HFFc6 (cell line): ENCODE measurements at regions not wholly inside any gene's neighbourhood (a gene's known extent, or its start where the extent isn't known, plus 50 kb on each side); places are given as distances from the start of the nearest gene placed in this dataset.

ENCODE experiments used
- DNase-seq: peaks from one replicate; pipeline ENCODE4 v3.0.0-alpha.2; 2018
- H3K27ac Mint-ChIP-seq: 2 replicates; pipeline ENCODE4 v1.8.0; 2020; ENCODE audit warnings: mild to moderate bottlenecking, mixed read lengths
- H3K27me3 Mint-ChIP-seq: 2 replicates; pipeline ENCODE4 v1.8.0; 2021; ENCODE audit warnings: mild to moderate bottlenecking, moderate library complexity, mixed read lengths; ENCODE audit not compliant: insufficient read depth
- H3K36me3 Mint-ChIP-seq: 2 replicates; pipeline ENCODE4 v1.8.0; 2021; ENCODE audit warnings: low read depth, mixed read lengths
- H3K4me1 Mint-ChIP-seq: 2 replicates; pipeline ENCODE4 v1.8.0; 2020; ENCODE audit warnings: low read depth, mixed read lengths
- H3K4me3 Mint-ChIP-seq: 2 replicates; pipeline ENCODE4 v1.8.0; 2020; ENCODE audit warnings: mild to moderate bottlenecking, moderate library complexity, mixed read lengths
- H3K9me3 Mint-ChIP-seq: 2 replicates; pipeline ENCODE4 v1.8.0; 2020; ENCODE audit warnings: mild to moderate bottlenecking, mixed read lengths
- TF ChIP-seq, protein P1 (sequence below): fragments of 200-600 bp; sonication (generic); IDR thresholded peaks from 2 replicates; pipeline ENCODE4 v1.5.0; 2021; ENCODE audit warnings: antibody characterized with exemption, mild to moderate bottlenecking

- H3K27me3 Mint-ChIP-seq, result no peaks in the 10 kb centered on the region; the same call in 1 of the 2 replicates
- no peak overlapping the region for H3K27ac Mint-ChIP-seq
- H3K4me1 Mint-ChIP-seq, result no peaks in the 10 kb centered on the region
- H3K36me3 Mint-ChIP-seq, result no peaks in the 10 kb centered on the region
- peaks cover 20% of the 10 kb centered on the region for H3K9me3 Mint-ChIP-seq
- no peak overlapping the region for H3K4me3 Mint-ChIP-seq
- TF ChIP-seq, protein P1, sequence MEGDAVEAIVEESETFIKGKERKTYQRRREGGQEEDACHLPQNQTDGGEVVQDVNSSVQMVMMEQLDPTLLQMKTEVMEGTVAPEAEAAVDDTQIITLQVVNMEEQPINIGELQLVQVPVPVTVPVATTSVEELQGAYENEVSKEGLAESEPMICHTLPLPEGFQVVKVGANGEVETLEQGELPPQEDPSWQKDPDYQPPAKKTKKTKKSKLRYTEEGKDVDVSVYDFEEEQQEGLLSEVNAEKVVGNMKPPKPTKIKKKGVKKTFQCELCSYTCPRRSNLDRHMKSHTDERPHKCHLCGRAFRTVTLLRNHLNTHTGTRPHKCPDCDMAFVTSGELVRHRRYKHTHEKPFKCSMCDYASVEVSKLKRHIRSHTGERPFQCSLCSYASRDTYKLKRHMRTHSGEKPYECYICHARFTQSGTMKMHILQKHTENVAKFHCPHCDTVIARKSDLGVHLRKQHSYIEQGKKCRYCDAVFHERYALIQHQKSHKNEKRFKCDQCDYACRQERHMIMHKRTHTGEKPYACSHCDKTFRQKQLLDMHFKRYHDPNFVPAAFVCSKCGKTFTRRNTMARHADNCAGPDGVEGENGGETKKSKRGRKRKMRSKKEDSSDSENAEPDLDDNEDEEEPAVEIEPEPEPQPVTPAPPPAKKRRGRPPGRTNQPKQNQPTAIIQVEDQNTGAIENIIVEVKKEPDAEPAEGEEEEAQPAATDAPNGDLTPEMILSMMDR, result no peak
- DNase-seq, result no peak
Observed at GRCh38 chr7:114263219-114263618, 151.4 kb upstream of the FOXP2 start.

DNA sequence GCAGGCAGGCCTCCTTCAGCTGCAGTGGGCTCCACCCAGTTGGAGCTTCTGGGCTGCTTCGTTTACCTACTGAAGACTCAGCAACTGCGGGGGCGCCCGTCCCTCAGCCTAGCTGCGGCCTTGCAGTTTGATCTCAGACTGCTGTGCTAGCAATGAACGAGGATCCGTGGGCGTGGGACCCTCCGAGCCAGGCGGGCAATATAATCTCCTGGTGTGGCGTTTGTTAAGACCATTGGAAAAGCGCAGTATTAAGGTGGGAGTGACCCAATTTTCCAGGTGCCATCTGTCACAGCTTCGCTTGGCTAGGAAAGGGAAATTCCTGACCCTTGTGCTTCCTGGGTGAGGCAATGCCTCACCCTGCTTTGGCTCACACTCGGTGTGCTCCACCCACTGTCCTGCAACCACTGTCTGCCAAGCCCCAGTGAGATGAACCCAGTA lies 159.2 kb upstream of the FOXP2 start:
- Mint-ChIP-seq H3K27ac (no peak overlapping the region), H3K9me3 (peaks cover 42% of the 10 kb centered on the region), H3K36me3 (no peaks in the 10 kb centered on the region), H3K4me1 (no peaks in the 10 kb centered on the region), H3K27me3 (no peaks in the 10 kb centered on the region), H3K4me3 (no peak overlapping the region)
- TF ChIP-seq, protein P1, result no peak
- DNase-seq, result no peak

DNA sequence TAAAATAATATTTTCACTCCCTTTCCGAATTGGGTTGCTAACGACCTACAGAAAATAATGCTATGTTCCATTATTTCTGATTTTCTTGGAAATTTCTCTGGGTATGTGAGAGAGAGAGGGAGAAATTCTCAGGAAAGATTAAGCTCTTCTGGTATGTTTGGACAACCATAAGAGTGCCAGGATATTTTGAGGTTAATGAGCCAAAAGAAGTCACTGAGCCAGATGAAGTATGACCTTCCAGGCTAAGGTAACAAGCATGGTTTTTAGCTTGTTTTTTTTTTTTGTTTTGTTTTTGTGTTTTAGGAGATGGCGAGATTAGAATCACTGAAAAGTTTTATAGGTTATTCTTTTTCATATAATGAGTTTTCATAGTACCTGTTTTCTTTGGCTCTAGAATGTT lies 171.0 kb upstream of the FOXP2 start:
- peaks cover 3% of the 10 kb centered on the region; the same call in 1 of the 2 replicates for H3K36me3 Mint-ChIP-seq
- TF ChIP-seq, protein P1, result no peak
- DNase-seq, result no peak
- H3K9me3 Mint-ChIP-seq, result peaks cover 45% of the 10 kb centered on the region
- H3K4me1 Mint-ChIP-seq, result no peaks in the 10 kb centered on the region
- H3K4me3 Mint-ChIP-seq, result no peak overlapping the region
- H3K27ac Mint-ChIP-seq, result no peak overlapping the region
- H3K27me3 Mint-ChIP-seq, result no peaks in the 10 kb centered on the region

DNA sequence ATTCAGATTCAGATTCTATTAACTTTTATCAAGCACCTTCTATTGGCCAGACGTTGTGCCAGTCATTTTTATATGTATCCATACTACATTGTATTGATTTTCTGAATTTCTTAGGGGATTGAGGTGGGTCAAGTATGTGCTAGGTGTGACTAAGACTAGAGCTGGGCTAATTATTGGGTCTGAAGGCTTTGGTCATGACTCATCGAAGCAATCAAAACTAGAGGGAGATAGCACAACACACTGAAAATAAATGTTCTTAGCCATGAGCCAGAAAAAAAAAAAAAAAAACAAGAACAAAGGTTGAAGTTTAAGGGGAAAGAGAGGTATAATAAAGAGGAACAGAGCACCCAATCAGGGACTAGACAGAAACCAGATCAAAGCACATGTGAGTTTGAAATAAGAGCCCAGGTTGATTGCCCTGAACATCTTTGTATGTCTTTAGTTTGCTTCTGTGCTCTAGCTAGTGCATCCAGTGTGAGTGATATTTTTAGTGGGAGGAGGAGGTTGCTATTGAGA lies 171.6 kb upstream of the FOXP2 start:
- TF ChIP-seq, protein P1, result no peak
- Mint-ChIP-seq H3K27ac (no peak overlapping the region), H3K4me1 (no peaks in the 10 kb centered on the region), H3K4me3 (no peak overlapping the region), H3K27me3 (no peaks in the 10 kb centered on the region), H3K36me3 (peaks cover 3% of the 10 kb centered on the region; the same call in 1 of the 2 replicates), H3K9me3 (peaks cover 44% of the 10 kb centered on the region)
- DNase-seq, result no peak

GRCh38 chr7:114229246-114229645 lies 185.4 kb upstream of the FOXP2 start:
- Mint-ChIP-seq H3K4me1 (no peaks in the 10 kb centered on the region), H3K9me3 (peaks cover 32% of the 10 kb centered on the region), H3K27me3 (no peaks in the 10 kb centered on the region), H3K27ac (no peak overlapping the region), H3K4me3 (no peak overlapping the region), H3K36me3 (no peaks in the 10 kb centered on the region; the same call in 1 of the 2 replicates)
- TF ChIP-seq, protein P1, result no peak
- DNase-seq, result no peak

- H3K4me1 Mint-ChIP-seq, result no peaks in the 10 kb centered on the region
- no peaks in the 10 kb centered on the region for H3K27me3 Mint-ChIP-seq
- DNase-seq, result no peak
- no peak overlapping the region for H3K4me3 Mint-ChIP-seq
- TF ChIP-seq, protein P1, result no peak
- H3K36me3 Mint-ChIP-seq, result no peaks in the 10 kb centered on the region; the same call in 1 of the 2 replicates
- no peak overlapping the region for H3K27ac Mint-ChIP-seq
- peaks cover 34% of the 10 kb centered on the region for H3K9me3 Mint-ChIP-seq
Observed at GRCh38 chr7:114225784-114226183, 188.8 kb upstream of the FOXP2 start.
